ENCODE measurements at regions not wholly inside any gene's neighbourhood (a gene's known extent, or its start where the extent isn't known, plus 50 kb on each side); places are given as distances from the start of the nearest gene placed in this dataset.
A peak's percentile ranks its signal among the peaks of the same experiment; 100 is the strongest.

- DNase-seq (ENCODE audit: low read depth, low spot score): no peak
- Histone ChIP-seq H3K4me1 (ENCODE audit: control insufficient read depth, insufficient read depth, low read length) (peaks cover 2% of the 10 kb centered on the region; the same call in 1 of the 2 replicates), H3K27ac (ENCODE audit: low read length) (no peak overlapping the region), H3K4me3 (ENCODE audit: low read length) (no peak overlapping the region), H3K27me3 (ENCODE audit: control insufficient read depth, insufficient read depth, low read length) (peaks cover 3% of the 10 kb centered on the region; the same call in 1 of the 2 replicates), H3K9me3 (ENCODE audit: control insufficient read depth, insufficient read depth, low read length) (no peaks in the 10 kb centered on the region), H3K36me3 (ENCODE audit: control insufficient read depth, insufficient read depth, low read length) (no peaks in the 10 kb centered on the region)
- no CpG with 5 or more reads among the region's 3 CpGs for WGBS (ENCODE audit: insufficient coverage, insufficient read length)
Observed at GRCh38 chr1:78226784-78227183, 181.0 kb downstream of the GIPC2 start.

GRCh38 chr1:78227705-78228635 is 182.2 kb downstream of the GIPC2 start:
- no CpG with 5 or more reads among the region's 6 CpGs for WGBS (ENCODE audit: insufficient coverage, insufficient read length)
- no peaks in the 10 kb centered on the region for H3K9me3 ChIP-seq (ENCODE audit: control insufficient read depth, insufficient read depth, low read length)
- no peak overlapping the region for H3K27ac ChIP-seq (ENCODE audit: low read length)
- DNase-seq (ENCODE audit: low read depth, low spot score): no peak
- H3K4me3 ChIP-seq (ENCODE audit: low read length): no peak overlapping the region
- no peaks in the 10 kb centered on the region for H3K36me3 ChIP-seq (ENCODE audit: control insufficient read depth, insufficient read depth, low read length)
- peaks cover 2% of the 10 kb centered on the region; the same call in 1 of the 2 replicates for H3K4me1 ChIP-seq (ENCODE audit: control insufficient read depth, insufficient read depth, low read length)
- peaks cover 9% of the 10 kb centered on the region for H3K27me3 ChIP-seq (ENCODE audit: control insufficient read depth, insufficient read depth, low read length)

- Histone ChIP-seq H3K27me3 (ENCODE audit: control insufficient read depth, insufficient read depth, low read length) (peaks cover 14% of the 10 kb centered on the region), H3K4me3 (ENCODE audit: low read length) (no peak overlapping the region), H3K27ac (ENCODE audit: low read length) (no peak overlapping the region), H3K9me3 (ENCODE audit: control insufficient read depth, insufficient read depth, low read length) (no peaks in the 10 kb centered on the region), H3K36me3 (ENCODE audit: control insufficient read depth, insufficient read depth, low read length) (no peaks in the 10 kb centered on the region), H3K4me1 (ENCODE audit: control insufficient read depth, insufficient read depth, low read length) (peaks cover 2% of the 10 kb centered on the region; the same call in 1 of the 2 replicates)
- DNase-seq (ENCODE audit: low read depth, low spot score): no peak
- WGBS (ENCODE audit: insufficient coverage, insufficient read length): no CpG with 5 or more reads among the region's 3 CpGs
Observed at GRCh38 chr1:78229344-78229743, 183.6 kb downstream of the GIPC2 start.

- peaks cover 32% of the 10 kb centered on the region for H3K27me3 ChIP-seq (ENCODE audit: control insufficient read depth, insufficient read depth, low read length)
- no peak overlapping the region for H3K4me3 ChIP-seq (ENCODE audit: low read length)
- H3K4me1 ChIP-seq (ENCODE audit: control insufficient read depth, insufficient read depth, low read length): no peaks in the 10 kb centered on the region; the same call in 1 of the 2 replicates
- no peaks in the 10 kb centered on the region for H3K36me3 ChIP-seq (ENCODE audit: control insufficient read depth, insufficient read depth, low read length)
- 100% methylated on average over 1 of the region's 3 CpGs for WGBS (ENCODE audit: insufficient coverage, insufficient read length)
- no peak overlapping the region for H3K27ac ChIP-seq (ENCODE audit: low read length)
- no peak for DNase-seq (ENCODE audit: low read depth, low spot score)
- H3K9me3 ChIP-seq (ENCODE audit: control insufficient read depth, insufficient read depth, low read length): no peaks in the 10 kb centered on the region
Observed at GRCh38 chr1:78231477-78231876, 185.7 kb downstream of the GIPC2 start.

GRCh38 chr1:78231894-78232293 is 186.1 kb downstream of the GIPC2 start:
- H3K36me3 ChIP-seq (ENCODE audit: control insufficient read depth, insufficient read depth, low read length): no peaks in the 10 kb centered on the region
- no peak for DNase-seq (ENCODE audit: low read depth, low spot score)
- peaks cover 36% of the 10 kb centered on the region for H3K27me3 ChIP-seq (ENCODE audit: control insufficient read depth, insufficient read depth, low read length)
- no peak overlapping the region for H3K4me3 ChIP-seq (ENCODE audit: low read length)
- H3K27ac ChIP-seq (ENCODE audit: low read length): no peak overlapping the region
- no peaks in the 10 kb centered on the region; the same call in 1 of the 2 replicates for H3K4me1 ChIP-seq (ENCODE audit: control insufficient read depth, insufficient read depth, low read length)
- H3K9me3 ChIP-seq (ENCODE audit: control insufficient read depth, insufficient read depth, low read length): no peaks in the 10 kb centered on the region

GRCh38 chr1:78232630-78233029 is 186.9 kb downstream of the GIPC2 start:
- H3K4me3 ChIP-seq (ENCODE audit: low read length): no peak overlapping the region
- H3K36me3 ChIP-seq (ENCODE audit: control insufficient read depth, insufficient read depth, low read length): no peaks in the 10 kb centered on the region
- DNase-seq (ENCODE audit: low read depth, low spot score): no peak
- H3K9me3 ChIP-seq (ENCODE audit: control insufficient read depth, insufficient read depth, low read length): no peaks in the 10 kb centered on the region
- peaks cover 37% of the 10 kb centered on the region for H3K27me3 ChIP-seq (ENCODE audit: control insufficient read depth, insufficient read depth, low read length)
- no peak overlapping the region for H3K27ac ChIP-seq (ENCODE audit: low read length)
- H3K4me1 ChIP-seq (ENCODE audit: control insufficient read depth, insufficient read depth, low read length): peaks cover 1% of the 10 kb centered on the region; the same call in 1 of the 2 replicates

GRCh38 chr1:78234496-78234895 is 188.7 kb downstream of the GIPC2 start:
- Histone ChIP-seq H3K27me3 (ENCODE audit: control insufficient read depth, insufficient read depth, low read length) (peaks cover 40% of the 10 kb centered on the region), H3K36me3 (ENCODE audit: control insufficient read depth, insufficient read depth, low read length) (no peaks in the 10 kb centered on the region), H3K4me1 (ENCODE audit: control insufficient read depth, insufficient read depth, low read length) (peaks cover 1% of the 10 kb centered on the region; the same call in 1 of the 2 replicates), H3K4me3 (ENCODE audit: low read length) (no peak overlapping the region), H3K27ac (ENCODE audit: low read length) (no peak overlapping the region), H3K9me3 (ENCODE audit: control insufficient read depth, insufficient read depth, low read length) (no peaks in the 10 kb centered on the region)
- DNase-seq (ENCODE audit: low read depth, low spot score): no peak
- no CpG with 5 or more reads among the region's 3 CpGs for WGBS (ENCODE audit: insufficient coverage, insufficient read length)

GRCh38 chr1:78236716-78237115 is 190.9 kb downstream of the GIPC2 start:
- peaks cover 50% of the 10 kb centered on the region for H3K27me3 ChIP-seq (ENCODE audit: control insufficient read depth, insufficient read depth, low read length)
- H3K4me3 ChIP-seq (ENCODE audit: low read length): no peak overlapping the region
- H3K36me3 ChIP-seq (ENCODE audit: control insufficient read depth, insufficient read depth, low read length): no peaks in the 10 kb centered on the region
- H3K27ac ChIP-seq (ENCODE audit: low read length): no peak overlapping the region
- H3K4me1 ChIP-seq (ENCODE audit: control insufficient read depth, insufficient read depth, low read length): peaks cover 1% of the 10 kb centered on the region; the same call in 1 of the 2 replicates
- no peaks in the 10 kb centered on the region for H3K9me3 ChIP-seq (ENCODE audit: control insufficient read depth, insufficient read depth, low read length)
- DNase-seq (ENCODE audit: low read depth, low spot score): no peak
- WGBS (ENCODE audit: insufficient coverage, insufficient read length): no CpG with 5 or more reads among the region's 1 CpG

- DNase-seq (ENCODE audit: low read depth, low spot score): peak; percentile 20
- Histone ChIP-seq H3K9me3 (ENCODE audit: control insufficient read depth, insufficient read depth, low read length) (no peaks in the 10 kb centered on the region), H3K4me1 (ENCODE audit: control insufficient read depth, insufficient read depth, low read length) (peaks cover 1% of the 10 kb centered on the region; the same call in 1 of the 2 replicates), H3K27ac (ENCODE audit: low read length) (no peak overlapping the region), H3K27me3 (ENCODE audit: control insufficient read depth, insufficient read depth, low read length) (peaks cover 54% of the 10 kb centered on the region), H3K36me3 (ENCODE audit: control insufficient read depth, insufficient read depth, low read length) (no peaks in the 10 kb centered on the region), H3K4me3 (ENCODE audit: low read length) (no peak overlapping the region)
- WGBS (ENCODE audit: insufficient coverage, insufficient read length): no CpG with 5 or more reads among the region's 4 CpGs
Observed at GRCh38 chr1:78237364-78237916, 191.7 kb downstream of the GIPC2 start.

GRCh38 chr1:78240191-78240590 is 194.4 kb downstream of the GIPC2 start:
- Histone ChIP-seq H3K9me3 (ENCODE audit: control insufficient read depth, insufficient read depth, low read length) (no peaks in the 10 kb centered on the region), H3K36me3 (ENCODE audit: control insufficient read depth, insufficient read depth, low read length) (no peaks in the 10 kb centered on the region), H3K27ac (ENCODE audit: low read length) (no peak overlapping the region), H3K27me3 (ENCODE audit: control insufficient read depth, insufficient read depth, low read length) (peaks cover 37% of the 10 kb centered on the region), H3K4me1 (ENCODE audit: control insufficient read depth, insufficient read depth, low read length) (peaks cover 1% of the 10 kb centered on the region; the same call in 1 of the 2 replicates), H3K4me3 (ENCODE audit: low read length) (no peak overlapping the region)
- DNase-seq (ENCODE audit: low read depth, low spot score): no peak
- WGBS (ENCODE audit: insufficient coverage, insufficient read length): no CpG with 5 or more reads among the region's 2 CpGs

Measured in iPS DF 6.9 (cell line).